ENCODE measurements at regions not wholly inside any gene's neighbourhood (a gene's known extent, or its start where the extent isn't known, plus 50 kb on each side); places are given as distances from the start of the nearest gene placed in this dataset.

DNA sequence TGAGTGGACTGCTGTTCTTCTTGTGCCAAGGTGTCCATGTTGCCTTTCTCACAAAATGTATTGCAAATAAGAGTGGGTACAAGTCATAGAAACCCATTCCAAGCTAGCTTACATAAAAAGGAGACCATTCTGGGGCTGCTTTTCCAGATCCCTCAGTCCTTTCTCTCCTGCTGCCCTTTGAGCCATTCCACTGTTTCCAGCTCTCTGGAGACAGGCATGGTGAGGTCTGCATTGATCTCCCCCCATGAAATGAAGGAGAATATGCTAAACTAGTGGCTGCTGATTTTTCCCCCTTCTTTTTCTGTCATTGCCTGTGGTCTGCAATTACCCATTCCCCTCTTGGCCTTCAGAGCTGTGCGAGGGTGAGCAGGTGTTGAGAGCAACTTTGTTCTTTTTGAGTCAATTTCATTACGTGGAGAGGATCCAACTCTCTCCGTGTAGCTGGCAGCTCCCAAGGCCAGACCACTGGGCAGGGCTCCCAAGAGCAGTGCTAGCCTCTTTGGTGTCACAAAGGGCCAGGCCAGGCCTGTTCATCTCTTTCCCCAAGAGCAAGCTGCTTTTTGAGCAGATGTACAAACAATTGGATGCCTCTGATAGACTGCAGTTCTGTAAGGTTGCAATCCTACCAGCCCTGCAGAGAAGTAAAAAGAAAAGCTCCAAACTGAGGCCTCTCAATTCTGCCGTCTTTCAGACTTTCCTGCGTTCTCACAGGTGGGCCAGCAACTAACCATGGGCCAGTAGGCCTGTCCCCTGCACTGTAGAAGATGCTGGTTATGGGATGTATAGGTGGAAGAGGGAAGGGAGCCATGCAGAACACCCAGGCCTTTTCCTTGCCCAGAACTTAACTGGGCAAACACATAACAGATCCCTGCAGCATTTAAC, 96.1 kb upstream of the ARMC2 start:
- DNase-seq (ENCODE audit: low read depth): no peak

DNA sequence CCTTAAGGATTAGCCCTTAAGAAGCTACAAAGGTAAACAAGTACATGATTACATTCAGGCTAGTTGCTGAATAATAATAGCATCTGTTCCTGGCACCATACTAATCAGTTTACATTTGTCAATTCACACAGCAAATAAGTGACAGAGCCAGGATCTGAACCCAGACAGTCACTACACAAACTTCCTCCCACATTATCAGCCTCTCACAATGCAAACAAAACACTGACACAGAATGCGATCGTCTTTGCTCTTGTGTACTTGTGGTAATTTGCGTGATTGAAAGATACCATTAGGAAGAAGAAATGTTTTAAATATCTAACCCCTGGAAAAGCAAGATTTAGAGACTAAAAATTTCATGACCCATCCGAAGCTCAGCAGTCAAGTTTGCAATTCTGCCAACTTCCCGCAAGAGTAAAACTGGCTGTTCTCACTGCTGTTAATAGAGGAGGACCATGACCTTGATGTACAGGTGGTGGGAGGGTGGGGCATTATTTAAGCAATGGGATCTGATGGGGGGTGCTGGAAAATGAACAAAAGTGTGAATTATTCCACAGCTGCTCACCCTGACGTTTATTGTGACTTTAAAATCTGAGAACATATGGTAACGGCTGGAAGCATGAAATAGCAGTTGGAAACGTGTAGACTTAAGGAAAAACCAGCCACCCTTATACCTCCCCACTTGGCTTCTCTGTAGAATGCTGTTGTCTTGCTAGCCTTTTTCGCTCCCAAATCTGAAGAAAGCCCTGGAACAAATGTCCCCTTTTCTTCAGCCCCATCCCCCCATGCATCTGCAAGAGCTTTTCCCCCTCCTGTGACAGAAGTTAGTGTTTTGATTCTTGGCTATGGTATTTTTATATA, 95.3 kb upstream of the ARMC2 start:
- DNase-seq (ENCODE audit: low read depth): no peak

DNA sequence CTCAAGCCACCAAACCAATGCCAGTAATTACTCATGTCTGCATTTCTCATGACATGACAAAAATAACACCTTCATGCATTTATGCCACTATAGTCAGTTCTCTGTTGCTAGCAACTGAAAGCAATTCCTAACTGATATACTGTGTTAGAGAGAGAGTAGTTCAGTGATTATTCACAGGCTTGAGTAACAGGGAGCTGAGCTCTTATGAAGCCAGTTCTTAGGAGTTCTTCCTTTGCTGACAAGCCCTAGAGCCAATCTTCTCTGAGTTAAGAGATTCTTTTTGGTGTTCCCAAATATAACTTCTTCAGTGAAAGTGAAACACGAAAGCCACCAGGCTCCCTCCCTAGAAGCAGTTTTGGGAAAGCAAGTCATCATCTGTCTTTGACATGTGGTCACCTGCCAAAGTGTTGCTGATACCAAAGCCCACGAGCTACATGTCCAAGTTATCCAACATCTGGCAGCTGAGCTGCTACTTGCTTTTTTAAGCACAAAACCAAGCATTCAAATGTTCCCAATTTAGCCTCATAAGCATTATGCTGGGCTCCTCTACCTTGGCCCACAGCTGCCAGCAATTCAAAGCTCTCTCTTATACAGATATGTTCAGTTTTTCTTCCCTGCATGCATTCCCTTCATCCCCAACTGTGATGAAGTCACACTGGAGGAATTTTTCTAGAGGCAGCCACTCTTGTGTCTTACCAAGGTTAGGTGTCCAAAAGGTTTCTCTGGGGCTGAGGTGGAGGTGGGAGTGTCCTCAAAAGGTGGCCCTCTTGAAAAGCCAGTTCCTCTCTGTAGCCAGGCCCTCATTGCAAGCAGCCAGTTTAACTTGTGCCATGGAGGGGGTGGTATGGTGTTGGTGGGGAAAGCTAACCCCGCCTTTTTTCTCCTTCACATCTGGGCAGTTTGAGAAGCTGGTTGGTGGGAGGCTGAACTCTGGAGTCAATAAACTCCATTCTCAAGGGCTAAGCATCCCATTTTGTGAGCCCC, 92.7 kb upstream of the ARMC2 start:
- no peak for DNase-seq (ENCODE audit: low read depth)

DNA sequence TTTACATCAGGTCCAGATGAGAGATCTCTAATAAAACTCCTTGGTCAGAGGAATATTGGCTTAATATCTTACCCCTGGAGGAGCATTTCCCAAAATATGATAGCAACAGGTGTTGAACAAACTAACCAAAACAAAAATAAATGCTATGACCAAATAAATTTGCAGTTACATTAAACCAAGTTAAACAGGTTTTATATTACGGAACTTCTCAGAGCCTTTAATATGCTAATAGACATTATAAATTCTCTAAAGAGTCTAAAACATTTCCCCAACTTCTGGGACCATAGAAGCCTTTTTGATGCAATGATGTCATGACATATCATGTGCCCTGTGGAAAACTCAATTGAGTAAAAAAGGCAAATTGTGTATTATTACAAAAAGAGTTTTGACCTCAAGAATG, 90.9 kb upstream of the ARMC2 start:
- DNase-seq (ENCODE audit: low read depth): no peak

DNA sequence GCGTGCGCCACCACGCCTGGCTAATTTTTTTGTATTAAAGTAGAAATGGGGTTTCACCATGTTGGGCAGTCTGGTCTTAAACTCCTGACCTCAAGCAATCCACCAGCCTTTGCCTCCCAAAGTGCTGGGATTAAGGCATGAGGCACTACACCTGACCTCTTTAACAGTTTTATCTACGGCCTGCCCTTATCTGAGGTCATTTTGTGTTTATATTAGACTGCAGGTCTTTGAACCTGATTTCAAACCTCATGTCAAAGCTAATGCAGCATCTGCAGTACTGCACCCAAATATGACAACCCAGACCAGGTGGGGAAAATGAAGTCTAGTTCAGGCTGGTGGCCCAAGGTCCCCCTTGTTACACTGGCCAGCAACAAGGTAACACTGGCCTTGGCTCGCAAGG, 89.3 kb upstream of the ARMC2 start:
- no peak for DNase-seq (ENCODE audit: low read depth)

DNA sequence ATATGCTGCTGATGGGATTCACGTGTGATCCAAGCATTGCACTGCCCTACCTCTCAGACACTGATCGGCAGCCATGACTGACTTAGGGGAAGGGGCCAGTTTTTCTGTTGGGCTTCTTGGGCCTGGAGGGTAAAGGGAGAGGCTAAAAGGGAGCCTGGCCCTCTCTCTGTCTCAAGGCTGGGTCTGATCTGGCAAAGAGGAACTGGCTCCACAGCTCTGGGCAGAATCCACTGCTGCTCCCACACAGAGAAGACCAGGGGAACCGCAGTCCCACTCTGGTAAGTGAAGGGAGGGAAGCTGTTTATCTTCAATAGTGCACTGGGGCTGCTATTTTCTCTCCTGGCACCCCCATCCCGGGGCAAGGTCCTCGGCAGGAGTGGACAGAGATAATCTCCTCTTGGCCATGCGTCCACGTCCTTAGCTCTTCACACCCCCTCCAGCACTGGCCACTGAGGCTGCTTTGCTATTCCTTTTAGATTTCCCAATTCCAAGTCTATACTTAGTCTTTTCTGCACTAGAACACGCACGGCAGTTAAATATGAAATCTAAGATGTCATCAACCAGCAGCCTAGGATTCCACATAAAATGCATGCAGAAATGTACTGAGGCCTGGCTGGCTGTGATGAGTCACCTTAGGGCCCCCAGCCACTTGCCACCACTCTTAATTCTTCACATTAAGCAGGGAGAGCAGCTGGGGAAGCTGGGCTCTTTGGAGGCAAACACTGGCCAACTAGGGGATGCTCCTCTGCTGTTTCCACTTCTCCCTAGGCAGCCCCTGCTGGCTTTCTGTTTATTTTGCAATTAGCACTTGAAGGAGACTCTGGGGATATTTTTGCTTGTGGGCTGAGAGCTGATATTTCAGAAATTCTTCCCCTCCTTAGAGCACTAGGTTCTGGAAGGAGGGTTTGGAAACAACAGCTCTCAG, 87.8 kb upstream of the ARMC2 start:
- DNase-seq (ENCODE audit: low read depth): peak; percentile 85

DNA sequence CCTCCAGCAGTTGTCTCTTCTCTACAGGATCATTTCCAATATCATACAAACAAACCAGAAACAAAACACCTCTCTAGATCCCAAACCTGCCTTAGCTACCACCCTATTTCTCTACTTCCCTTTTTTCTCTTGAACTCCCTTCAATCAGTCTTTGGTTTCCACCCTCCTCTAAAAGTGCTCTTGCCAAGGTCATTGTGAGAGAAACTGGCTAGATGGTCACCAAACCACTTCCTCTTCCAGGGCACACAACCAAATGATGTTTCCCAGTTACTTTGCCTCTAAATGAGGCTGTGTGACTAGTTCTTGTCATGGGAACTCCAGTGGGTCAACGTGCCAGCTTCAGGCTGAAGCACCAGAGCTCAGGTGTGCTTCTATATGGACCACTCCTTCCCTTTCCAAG, 85.8 kb upstream of the ARMC2 start:
- DNase-seq (ENCODE audit: low read depth): no peak

DNA sequence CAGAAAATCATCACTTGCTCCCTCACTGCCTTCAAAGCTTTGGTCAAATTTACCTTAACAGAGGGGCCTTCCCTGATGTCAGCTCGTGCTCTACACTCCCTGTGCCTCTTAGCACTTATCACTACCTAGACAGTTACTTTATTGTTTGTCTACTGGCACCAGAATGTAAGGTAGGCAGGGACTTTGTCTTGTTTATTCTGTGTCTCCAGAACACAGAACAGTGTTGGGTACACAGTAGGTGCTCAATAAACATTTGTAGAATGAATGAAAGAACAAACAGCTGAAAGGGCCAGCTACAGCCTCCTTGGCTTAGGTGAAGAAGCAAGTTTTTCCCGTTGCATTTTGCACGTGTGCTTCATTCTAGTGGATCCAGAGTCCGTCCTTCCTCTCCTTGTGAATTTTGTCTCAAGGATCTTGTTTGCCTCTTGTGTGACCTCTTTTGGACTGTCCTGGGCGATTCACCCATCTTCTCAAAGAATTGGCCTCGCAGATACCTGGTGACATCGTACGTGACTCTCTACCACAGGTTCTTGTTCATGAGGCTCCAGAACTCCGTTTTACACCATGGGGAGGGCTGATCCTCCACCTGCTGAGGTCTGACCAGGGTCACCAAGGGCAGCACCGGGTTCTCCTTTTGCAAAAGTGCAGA, 84.2 kb upstream of the ARMC2 start:
- DNase-seq (ENCODE audit: low read depth): no peak

DNA sequence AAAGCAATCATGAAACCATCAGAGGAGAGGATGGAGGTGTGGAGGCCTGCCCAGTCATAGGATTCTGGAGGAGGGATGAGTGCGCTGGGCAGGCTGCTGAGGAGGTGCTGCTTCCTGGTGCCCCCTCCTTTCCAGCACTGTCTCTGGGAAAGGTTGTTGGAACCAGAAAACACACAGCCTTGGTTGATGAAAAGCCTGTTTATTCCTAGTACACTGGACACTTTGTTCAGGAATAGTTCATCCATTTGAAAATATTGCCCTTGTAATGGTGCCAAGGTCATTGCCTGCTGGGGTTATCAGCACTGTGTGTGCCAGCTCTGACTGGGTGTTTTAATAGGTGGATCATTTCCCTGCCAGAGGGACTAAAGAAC, 83.7 kb upstream of the ARMC2 start:
- no peak for DNase-seq (ENCODE audit: low read depth)

DNA sequence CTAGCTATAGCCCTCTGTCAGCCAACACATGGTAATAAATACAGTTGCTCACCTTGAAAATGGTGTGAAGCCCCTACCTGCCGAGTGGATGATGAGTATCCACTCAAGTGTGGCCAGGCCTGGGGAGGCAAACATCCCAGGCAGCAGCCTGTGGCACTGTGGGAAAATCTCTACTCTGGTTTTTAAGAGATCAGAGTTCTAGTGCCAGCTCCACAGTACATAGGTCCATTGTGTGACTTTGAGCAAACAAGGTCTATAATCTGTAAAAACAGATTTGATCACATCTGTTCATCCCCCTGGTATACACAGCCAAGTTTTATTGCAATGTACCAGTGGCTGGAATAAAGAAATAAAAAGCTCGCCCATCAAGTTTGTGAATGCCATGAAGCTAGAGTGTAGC, 82.7 kb upstream of the ARMC2 start:
- no peak for DNase-seq (ENCODE audit: low read depth)

DNA sequence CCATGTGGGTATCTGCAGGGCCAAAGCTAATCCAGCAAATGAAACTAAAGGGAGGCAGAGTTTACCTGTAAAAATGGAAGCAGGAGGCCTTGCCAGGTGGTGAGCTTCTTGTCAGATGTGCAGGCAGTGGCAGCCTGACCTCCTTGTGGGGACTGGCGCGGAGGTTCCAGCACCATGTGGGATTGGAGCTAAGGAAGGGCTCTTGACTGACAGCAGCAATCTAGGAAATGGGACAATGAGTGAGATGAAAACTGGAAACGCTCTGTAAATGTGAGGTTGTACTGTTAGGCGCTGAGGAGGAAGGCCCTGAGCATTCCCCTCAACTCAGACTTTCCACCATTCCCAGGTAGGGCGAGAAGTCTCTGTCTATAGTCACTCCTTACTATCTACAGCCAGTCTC, 81.8 kb upstream of the ARMC2 start:
- no peak for DNase-seq (ENCODE audit: low read depth)

DNA sequence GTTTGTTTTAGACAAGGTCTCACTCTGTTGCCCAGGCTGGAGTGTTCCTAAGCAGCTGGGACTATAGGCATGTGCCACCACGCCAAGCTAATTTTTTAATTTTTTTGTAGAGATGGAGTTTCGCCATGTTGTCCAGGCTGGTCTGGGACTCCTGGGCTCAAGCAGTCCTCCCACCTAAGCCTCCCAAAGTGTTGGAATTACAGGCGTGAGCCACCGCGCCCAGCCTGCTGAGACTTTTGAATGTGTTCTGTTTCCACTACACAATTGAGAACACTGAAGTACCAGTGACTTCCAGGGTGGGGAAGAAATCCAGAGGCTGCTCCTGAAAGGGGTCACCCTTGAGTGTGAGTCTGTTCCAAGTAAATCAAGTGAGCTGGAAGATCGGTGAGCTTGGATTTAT, 81.3 kb upstream of the ARMC2 start:
- DNase-seq (ENCODE audit: low read depth): no peak

DNA sequence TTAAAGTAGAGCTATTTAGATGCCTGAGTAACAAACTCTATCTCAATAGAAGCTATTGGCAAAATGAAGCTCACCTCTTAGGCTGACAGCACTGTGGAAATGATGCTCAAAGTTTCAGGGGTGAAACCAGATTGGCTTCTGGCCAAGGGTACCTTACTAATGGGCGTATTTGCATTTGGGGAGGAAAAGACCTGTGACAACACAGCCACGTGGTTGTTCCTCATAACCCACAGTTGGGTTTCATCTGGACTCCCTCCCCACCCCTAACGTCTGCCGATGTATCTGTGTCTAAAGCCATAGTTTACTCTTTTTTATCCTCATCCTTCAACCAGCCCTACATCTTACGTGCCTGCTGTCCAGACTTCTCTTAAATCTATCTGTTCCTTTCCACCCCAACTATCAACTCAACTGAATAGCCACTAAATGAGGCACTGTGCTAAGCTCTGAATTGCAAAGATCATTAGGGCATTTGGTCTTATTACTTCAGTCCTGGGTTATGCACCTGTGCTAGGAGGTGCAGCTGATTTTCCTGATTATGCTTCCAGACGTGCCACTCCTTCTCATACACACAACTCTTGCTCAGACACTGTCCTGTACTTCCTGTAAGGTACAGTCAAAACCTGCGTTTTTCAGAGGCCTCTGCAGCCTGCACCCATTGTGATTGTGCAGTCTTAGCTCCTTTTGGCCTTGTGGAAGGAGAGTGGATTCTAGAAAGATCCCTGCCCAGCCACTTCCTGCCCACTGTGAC, 80.6 kb upstream of the ARMC2 start:
- no peak for DNase-seq (ENCODE audit: low read depth)

DNA sequence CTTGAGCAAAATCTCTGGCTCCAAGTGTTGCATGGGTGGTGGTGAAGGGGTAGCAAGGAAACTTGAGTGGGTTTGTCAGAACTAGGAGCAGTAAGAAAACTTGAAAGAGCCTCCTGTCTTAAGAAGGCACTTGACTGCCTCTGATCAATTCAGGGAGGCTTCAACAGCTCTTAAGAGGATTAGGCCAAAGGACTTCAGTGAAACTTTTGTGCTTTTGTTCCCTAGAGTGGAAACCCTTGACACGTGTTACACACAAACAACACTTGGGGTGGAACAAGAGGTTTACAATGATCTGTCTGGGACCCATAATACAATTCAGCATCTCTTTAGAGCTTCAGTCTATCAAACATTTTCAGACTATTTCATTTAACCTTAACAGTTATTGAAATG, 80.1 kb upstream of the ARMC2 start:
- DNase-seq (ENCODE audit: low read depth): no peak

DNA sequence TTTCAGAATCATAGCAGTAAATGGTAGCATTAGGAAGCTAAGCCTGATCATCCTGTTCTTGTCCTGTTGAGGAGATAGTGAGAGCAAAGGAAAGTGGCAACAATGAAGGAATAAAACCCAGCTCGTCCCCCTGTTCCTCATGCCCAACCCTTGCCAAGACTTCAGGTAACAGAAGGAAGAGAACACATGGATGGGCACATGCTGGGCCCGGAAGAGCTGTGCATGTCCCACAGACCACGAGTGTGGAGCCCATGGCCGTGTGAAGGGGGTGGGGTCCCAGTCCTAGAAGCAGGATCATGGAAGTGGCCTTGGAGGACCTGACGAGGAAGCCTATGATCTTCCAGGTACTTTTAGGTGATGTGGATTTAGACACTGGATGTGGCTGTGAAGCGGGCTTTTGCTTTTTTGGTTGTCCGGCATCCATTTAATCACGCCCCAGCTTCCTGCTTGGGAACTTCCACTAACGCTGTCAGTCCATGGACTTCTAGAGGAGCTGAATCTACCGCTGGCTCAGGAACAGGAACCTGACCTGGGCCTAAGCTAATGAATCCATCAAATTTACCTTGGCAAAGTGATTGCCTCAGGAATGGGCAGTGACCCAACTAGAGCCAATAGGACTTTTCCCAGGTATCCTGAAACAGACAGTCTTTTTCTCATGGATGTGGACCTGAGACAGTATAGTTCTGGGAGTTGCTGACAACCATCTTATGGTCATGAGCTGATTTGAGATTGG, 79.3 kb upstream of the ARMC2 start:
- no peak for DNase-seq (ENCODE audit: low read depth)

DNA sequence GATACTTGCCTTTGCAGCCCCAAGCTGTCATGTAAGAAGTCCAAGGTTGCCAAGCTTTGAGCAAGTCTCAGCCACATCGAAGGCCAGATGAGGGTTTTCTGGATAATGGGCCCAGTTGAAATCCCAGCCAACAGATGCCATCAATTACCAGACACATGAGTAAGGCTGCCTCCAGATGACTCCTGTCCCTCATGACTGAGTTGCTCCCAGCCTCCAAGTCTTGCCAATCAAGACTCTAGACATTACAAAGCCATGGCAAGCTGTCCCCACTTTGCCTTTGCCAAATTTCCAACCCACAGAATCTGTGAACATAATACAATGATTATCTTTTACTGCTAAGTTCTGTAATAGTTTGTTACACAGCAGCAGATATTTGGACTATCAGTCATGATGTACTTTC, 76.8 kb upstream of the ARMC2 start:
- DNase-seq (ENCODE audit: low read depth): no peak

DNA sequence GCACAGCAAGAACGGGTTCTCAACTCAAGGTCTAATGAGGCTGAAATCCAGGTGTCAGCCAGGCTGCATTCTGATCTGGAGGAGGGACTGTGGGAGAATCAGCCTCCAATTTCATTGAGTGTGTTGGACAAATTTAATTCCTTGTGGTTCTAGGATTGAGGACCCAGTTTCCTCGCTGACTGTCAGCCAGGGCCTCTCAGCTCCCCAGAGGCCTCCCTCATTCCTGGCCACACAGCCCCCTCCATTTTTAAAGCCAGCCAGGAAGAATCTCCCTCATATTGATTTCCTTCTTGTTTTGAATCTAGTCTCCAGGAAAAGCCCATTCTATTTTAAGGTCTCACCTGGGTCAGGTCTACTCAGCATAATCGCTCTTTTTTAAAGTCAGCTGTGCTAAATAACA, 73.7 kb upstream of the ARMC2 start:
- no peak for DNase-seq (ENCODE audit: low read depth)

DNA sequence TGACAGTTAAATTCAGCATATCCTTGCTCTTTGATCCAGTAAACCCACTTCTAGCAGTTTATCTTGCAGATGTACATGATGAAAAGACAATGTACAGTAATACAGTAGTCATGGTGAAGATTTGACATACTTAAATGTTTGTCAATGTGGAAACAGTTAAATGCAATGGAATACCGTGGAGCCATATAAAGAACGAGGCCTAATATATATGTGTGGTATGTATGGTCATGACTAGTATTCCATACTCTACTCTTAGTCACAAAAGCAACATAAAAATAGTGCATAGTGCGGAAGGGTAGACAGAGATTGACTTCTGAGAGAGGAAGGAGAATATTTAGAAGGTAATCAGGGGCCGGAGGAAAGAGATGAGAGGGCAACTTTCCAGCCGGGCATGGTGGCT, 70.7 kb upstream of the ARMC2 start:
- DNase-seq (ENCODE audit: low read depth): no peak

Data from LHCN-M2 (cell line).